ENCODE measurements at regions not wholly inside any gene's neighbourhood (a gene's known extent, or its start where the extent isn't known, plus 50 kb on each side); places are given as distances from the start of the nearest gene placed in this dataset.

DNA sequence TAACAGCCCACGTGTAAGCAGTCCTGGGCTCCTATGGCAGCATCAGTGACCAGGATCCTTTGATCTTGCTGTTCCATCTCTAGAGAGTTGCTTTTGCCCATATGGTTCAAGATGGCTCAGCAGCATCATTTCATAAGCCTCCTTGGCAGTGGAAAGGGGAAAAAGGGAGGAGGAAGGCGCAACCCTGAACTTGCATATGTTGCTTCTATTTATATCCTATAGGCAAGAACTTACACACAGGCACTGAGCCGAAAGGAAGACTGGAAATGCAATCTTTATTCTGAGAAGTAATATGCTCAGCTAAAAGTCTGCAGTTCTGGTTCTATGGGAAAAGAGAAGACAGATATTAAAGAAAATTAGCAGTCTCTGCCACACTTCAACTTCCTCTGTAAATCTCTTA, 167.7 kb upstream of the PLXNC1 start:
- Histone ChIP-seq H3K9me2 (ENCODE audit: insufficient read depth) (no peaks in the 10 kb centered on the region), H3K9me3 (ENCODE audit: control insufficient read depth in 1 of 2, insufficient read depth in 1 of 2, low read depth in 1 of 2, low read length in 2 of 2) (no peaks in the 10 kb centered on the region), H3K36me3 (ENCODE audit: control insufficient read depth in 1 of 2, insufficient read depth in 2 of 2, low read length in 2 of 2) (no peaks in the 10 kb centered on the region), H3K9ac (ENCODE audit: low read length) (no peak overlapping the region), H4K20me1 (ENCODE audit: insufficient read depth) (no peaks in the 10 kb centered on the region), H3K27me3 (ENCODE audit: insufficient read depth, low read length) (no peaks in the 10 kb centered on the region), H3K4me3 (replicated peaks in 1 of 2; ENCODE audit: low read depth in 1 of 2, low read length in 2 of 2) (no peak overlapping the region), H3K4me1 (ENCODE audit: control insufficient read depth in 1 of 2, insufficient read depth in 2 of 2, low read length in 2 of 2) (no peaks in the 10 kb centered on the region), H3K79me2 (ENCODE audit: insufficient read depth, low read length) (no peaks in the 10 kb centered on the region), H3K4me2 (ENCODE audit: low read length) (no peak overlapping the region), H3K27ac (ENCODE audit: low read depth, low read length) (no peak overlapping the region), H2AFZ (ENCODE audit: low read depth, low read length, poor library complexity, severe bottlenecking) (no peak overlapping the region)
- CTCF ChIA-PET = no interaction called here
- RAD21 ChIA-PET (ENCODE audit: low non-redundant PET in 1 of 2, low total read pairs in 2 of 2, uncharacterized antibody in 2 of 2, unreplicated experiment in 2 of 2) = no interaction called here
- no peak for TF ChIP-seq ZBTB33 (IDR thresholded peaks at IDR 0.05; ENCODE audit: extremely low read depth, insufficient replicate concordance, low read length)
- TF ChIP-seq POLR2A (IDR thresholded peaks at IDR 0.05; ENCODE audit: borderline replicate concordance, extremely low read depth, insufficient read depth, insufficient read length) = no peak
- TF ChIP-seq CEBPB (IDR thresholded peaks at IDR 0.05; ENCODE audit: low read depth) = no peak
- no peak for TF ChIP-seq ZNF274 (IDR thresholded peaks at IDR 0.05; ENCODE audit: low read depth, low read length)
- no peak for TF ChIP-seq ELF1 (IDR thresholded peaks at IDR 0.05; ENCODE audit: borderline replicate concordance, low read depth)
- no peak for TF ChIP-seq JUND (IDR thresholded peaks at IDR 0.05)
- no peak for TF ChIP-seq FOSL1 (IDR thresholded peaks at IDR 0.05; ENCODE audit: low read depth)
- no peak for TF ChIP-seq EGR1 (IDR thresholded peaks at IDR 0.05; ENCODE audit: low read depth)
- no peak for TF ChIP-seq RAD21 (IDR thresholded peaks at IDR 0.05; ENCODE audit: low read depth)
- TF ChIP-seq SRF (IDR thresholded peaks at IDR 0.05; ENCODE audit: low read depth) = no peak
- TF ChIP-seq REST (IDR thresholded peaks at IDR 0.05; ENCODE audit: low read depth) = no peak
- TF ChIP-seq EZH2 (IDR thresholded peaks at IDR 0.05) = no peak
- TF ChIP-seq ZFX (IDR thresholded peaks at IDR 0.05) = no peak
- TF ChIP-seq MAX (IDR thresholded peaks at IDR 0.05) = no peak
- TF ChIP-seq SIN3A (IDR thresholded peaks at IDR 0.05; ENCODE audit: low read depth) = no peak
- no peak for TF ChIP-seq POLR2AphosphoS5 (IDR thresholded peaks at IDR 0.05; ENCODE audit: low read depth, low read length)
- no peak for TF ChIP-seq TCF7L2 (IDR thresholded peaks at IDR 0.05; ENCODE audit: borderline replicate concordance, extremely low read depth, insufficient read depth, insufficient read length)
- no peak for TF ChIP-seq EZH2phosphoT487 (IDR thresholded peaks at IDR 0.05; ENCODE audit: borderline replicate concordance)
- TF ChIP-seq CBX3 (IDR thresholded peaks at IDR 0.05; ENCODE audit: low read depth) = no peak
- no peak for TF ChIP-seq ATF3 (IDR thresholded peaks at IDR 0.05)
- ATAC-seq = no peak
- intact Hi-C loops (cut with micrococcal nuclease) = no loop called here
- no peak for DNase-seq (ENCODE audit: low read depth, low spot score)
- no TSS peak for BruUV-seq (replicated peaks)
- POLR2A ChIA-PET = no interaction called here

All from HCT116 (cell line).